HuH-7 (cell line): ENCODE measurements at regions not wholly inside any gene's neighbourhood (a gene's known extent, or its start where the extent isn't known, plus 50 kb on each side); places are given as distances from the start of the nearest gene placed in this dataset.
"Not testable (repeated sequence)": the region's sequence is repeated elsewhere in the genome, so short reads cannot be mapped to it uniquely, and the experiment has no call there.

Experiments
- DNase-seq: peaks from one replicate; pipeline ENCODE4 v3.0.0; 2011; ENCODE audit warnings: low spot score

DNA sequence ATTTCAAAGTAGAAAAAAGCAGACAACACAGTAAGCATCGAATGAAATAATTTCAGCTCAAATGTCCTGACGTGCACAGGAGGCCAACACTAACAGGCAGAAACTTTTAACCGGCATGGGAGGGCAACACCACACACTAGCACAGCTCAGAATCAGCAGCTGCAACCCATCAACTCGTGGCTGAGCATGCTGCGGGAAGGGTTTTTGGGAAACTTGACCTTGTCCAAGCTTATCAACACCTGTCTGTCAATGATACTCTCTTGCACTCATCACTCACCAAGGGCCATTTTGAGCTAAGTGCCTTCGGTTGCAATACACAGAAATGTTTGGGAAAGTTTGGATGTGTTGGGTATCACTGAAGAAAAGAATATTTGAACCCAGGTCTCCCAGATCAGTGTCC is 483.7 kb downstream of the TSHZ3 start:
- DNase-seq = no peak

- DNase-seq = no peak
These were observed 484.6 kb downstream of the TSHZ3 start for GRCh38 chr19:30864391-30865215.

GRCh38 chr19:30862876-30863275 is 486.4 kb downstream of the TSHZ3 start:
- no peak for DNase-seq

GRCh38 chr19:30861919-30862318 is 487.3 kb downstream of the TSHZ3 start:
- no peak for DNase-seq

GRCh38 chr19:30857966-30858490 is 485.8 kb downstream of the ZNF536 start:
- no peak for DNase-seq

- DNase-seq = no peak
These were observed 485.2 kb downstream of the ZNF536 start for GRCh38 chr19:30857388-30857787.

GRCh38 chr19:30856786-30857185 is 484.6 kb downstream of the ZNF536 start:
- no peak for DNase-seq

- no peak for DNase-seq
These were observed 484.2 kb downstream of the ZNF536 start for GRCh38 chr19:30856376-30856775.

DNA sequence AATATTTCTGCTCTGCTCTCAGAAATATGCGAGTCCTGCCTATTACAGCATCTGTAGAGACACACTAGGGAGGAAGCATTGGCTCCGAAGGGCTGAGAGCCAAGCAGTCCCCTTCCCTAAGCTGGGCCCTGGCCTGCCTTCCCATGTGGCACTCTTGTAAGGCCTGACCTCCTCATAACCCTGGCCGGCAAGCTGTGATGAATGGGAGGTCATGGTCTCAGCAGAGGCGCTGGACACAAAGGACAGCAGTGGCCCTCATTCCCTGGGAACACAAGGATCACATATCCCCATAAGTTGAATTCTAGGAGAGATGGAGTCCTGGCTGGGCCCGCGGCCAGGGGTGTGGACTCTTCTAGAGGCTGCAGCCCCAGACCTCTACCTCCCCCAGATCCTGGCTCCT is 483.3 kb downstream of the ZNF536 start:
- DNase-seq = no peak

- no peak for DNase-seq
These were observed 482.5 kb downstream of the ZNF536 start for GRCh38 chr19:30854661-30855060.

GRCh38 chr19:30854207-30854606 is 482.0 kb downstream of the ZNF536 start:
- no peak for DNase-seq

GRCh38 chr19:30853036-30853435 is 480.9 kb downstream of the ZNF536 start:
- no peak for DNase-seq

- no peak for DNase-seq
These were observed 480.0 kb downstream of the ZNF536 start for GRCh38 chr19:30852168-30852567.

GRCh38 chr19:30851646-30852045 is 479.5 kb downstream of the ZNF536 start:
- DNase-seq = no peak

GRCh38 chr19:30848636-30849425 is 476.6 kb downstream of the ZNF536 start:
- no peak for DNase-seq

DNA sequence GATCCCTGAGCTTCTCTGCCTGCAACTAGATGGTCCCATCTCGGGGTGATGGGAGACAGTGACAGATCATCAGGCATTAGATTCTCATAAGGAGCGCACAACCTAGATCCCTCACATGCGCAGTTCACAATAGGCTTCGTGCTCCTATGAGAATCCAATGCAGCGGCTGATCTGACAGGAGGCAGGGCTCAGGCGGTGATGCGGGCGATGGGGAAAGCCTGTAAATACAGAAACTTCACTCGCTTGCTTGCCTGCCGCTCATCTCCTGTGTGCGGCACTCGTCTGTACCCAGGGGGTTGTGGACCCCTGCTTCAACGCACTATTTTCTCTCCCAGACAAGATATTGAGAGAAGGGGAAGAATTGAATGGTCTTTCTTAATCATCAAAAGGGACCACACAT is 473.9 kb downstream of the ZNF536 start:
- DNase-seq = no peak

DNA sequence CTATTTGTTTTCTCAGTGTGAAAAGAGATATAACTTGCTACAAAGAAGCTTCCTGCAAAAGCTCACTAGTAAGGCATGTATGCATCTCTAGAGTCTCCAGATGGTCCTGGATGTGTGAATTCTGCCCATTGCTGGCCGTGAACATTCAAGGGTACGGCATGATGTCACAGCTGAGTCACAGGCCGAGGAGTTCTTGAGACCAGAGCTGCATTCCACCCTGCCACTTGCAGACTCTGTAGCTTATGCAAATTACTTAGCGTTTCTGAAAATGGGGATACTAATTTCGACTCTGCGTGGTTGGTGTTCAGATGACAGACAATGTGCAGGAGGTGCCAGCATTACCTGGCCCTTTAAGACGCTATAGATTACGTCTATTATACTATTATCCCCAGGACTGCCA is 470.7 kb downstream of the ZNF536 start:
- DNase-seq = no peak

- no peak for DNase-seq
These were observed 469.8 kb downstream of the ZNF536 start for GRCh38 chr19:30841934-30842333.

DNA sequence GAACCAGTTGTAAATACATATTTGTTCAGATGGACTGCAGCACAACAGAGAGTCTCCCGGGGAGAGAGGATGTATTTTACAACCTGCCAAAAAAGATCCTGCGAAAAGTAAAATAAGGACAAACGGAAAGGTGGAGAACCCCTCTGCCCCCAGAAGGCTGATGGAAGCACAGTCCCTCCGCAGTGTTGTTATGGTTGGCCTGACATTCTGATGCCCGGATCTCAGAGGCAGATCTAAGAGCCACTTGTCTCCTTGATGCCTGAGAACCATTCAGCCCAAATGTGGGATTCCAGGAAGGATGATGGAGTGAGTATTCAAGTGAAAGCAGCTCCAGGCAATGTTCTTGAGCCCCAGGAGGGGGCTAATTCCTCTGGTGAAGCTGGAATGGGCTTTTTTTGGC is 458.7 kb downstream of the ZNF536 start:
- no peak for DNase-seq

DNA sequence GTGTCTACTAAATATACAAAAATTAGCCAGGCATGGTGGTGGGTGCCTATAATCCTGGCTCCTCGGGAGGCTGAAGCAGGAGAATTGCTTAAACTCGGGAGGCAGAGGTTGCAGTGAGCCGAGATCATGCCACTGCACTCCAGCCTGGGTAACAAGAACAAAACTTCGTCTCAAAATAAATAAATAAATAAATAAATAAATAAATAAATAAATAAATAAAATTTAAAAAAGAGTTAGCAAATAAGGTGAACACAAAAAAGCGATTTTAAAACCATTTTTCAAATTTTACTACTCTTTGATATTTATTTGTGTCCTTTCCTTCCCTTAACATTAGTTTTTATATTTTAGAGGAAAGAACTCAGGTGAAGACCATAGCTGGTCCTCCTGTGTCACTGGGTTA is 453.3 kb downstream of the ZNF536 start:
- DNase-seq = not testable (repeated sequence)

GRCh38 chr19:30824809-30825208 is 452.6 kb downstream of the ZNF536 start:
- DNase-seq = no peak

DNA sequence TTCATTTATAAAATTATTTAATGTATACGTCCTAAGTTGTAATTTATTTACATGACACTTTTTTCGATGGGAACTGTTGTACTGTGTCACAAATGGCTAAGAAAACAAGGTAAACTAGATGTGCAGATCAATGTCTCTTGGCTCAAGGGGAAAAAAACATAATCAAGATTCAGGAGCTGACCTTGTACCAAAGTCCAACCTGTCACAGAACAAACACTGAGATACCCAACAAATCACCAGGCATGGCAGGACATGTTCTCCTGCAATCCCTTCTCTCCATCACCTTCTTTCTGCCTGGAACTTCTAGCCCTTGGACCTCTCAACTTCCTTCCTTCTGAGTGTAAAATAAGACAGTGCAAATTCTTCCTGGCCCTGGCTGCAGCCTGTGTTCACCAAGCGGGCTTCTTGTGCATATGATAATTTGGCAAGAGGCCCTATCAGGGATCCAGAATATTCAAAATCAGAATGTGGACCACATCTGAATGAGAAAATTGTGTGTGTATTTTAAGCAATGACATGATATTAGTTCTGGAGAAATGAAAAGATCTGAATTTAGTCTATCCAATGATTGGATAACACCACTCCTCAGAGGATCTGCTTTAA is 445.9 kb downstream of the ZNF536 start:
- DNase-seq = no peak

DNA sequence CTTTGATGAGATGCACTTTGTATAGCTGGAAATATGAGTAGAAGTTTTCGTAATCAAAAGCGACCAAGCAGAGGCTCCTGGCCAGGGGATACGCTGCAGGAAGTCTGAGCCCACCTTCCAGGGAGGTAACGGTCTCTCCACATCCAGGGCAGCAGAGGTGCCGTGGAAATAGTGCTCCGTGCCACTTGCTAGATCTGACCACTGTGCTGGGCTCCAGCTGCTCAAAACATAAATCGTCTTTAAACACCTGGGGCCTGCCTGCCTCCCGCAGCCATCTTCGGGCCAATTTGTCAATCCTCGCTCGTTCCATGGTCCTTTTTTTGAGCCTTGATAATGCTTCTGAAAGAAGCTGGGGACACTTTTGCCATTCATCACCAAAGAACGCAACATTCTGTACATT is 445.0 kb downstream of the ZNF536 start:
- DNase-seq = no peak
